HFF-Myc (cell line): ENCODE measurements at regions not wholly inside any gene's neighbourhood (a gene's known extent, or its start where the extent isn't known, plus 50 kb on each side); places are given as distances from the start of the nearest gene placed in this dataset.
"Not testable (repeated sequence)": the region's sequence is repeated elsewhere in the genome, so short reads cannot be mapped to it uniquely, and the experiment has no call there.

Source experiments
- DNase-seq: peaks from one replicate; pipeline ENCODE4 v3.0.0-alpha.2; 2011; ENCODE audit warnings: low read depth; ENCODE audit errors: extremely low read depth
- H3K4me3 ChIP-seq: replicated peaks from 2 replicates; pipeline ENCODE4 v1.5.1; 2011; ENCODE audit warnings: low read depth, mild to moderate bottlenecking, control low read depth, low read length
- CTCF ChIP-seq: IDR thresholded peaks from 2 replicates; pipeline ENCODE4 v1.5.1; 2012; ENCODE audit warnings: mild to moderate bottlenecking, low read depth, low read length, control low read depth; ENCODE audit errors: missing control alignments

- TF ChIP-seq CTCF, result no peak
- no peak for DNase-seq
- H3K4me3 ChIP-seq, result no peak overlapping the region
Observed at GRCh38 chr1:182331387-182331786, 60.2 kb downstream of the GLUL start.

- no peak overlapping the region for H3K4me3 ChIP-seq
- DNase-seq, result no peak
Observed at GRCh38 chr1:182330303-182330702, 61.3 kb downstream of the GLUL start.

GRCh38 chr1:182329471-182329870 lies 62.1 kb downstream of the GLUL start:
- no peak for DNase-seq
- TF ChIP-seq CTCF, result no peak
- no peak overlapping the region for H3K4me3 ChIP-seq

More at GRCh38 chr1:182330303-182330702, 61.3 kb downstream of the GLUL start:
- TF ChIP-seq CTCF, result no peak

- no peak for TF ChIP-seq CTCF
Observed at GRCh38 chr1:182328591-182328990, 63.0 kb downstream of the GLUL start.

GRCh38 chr1:182325339-182325738 lies 66.3 kb downstream of the GLUL start:
- DNase-seq, result no peak
- no peak for TF ChIP-seq CTCF

More at GRCh38 chr1:182328591-182328990, 63.0 kb downstream of the GLUL start:
- no peak for DNase-seq
- no peak overlapping the region for H3K4me3 ChIP-seq

GRCh38 chr1:182321532-182321931 lies 70.1 kb downstream of the GLUL start:
- DNase-seq, H3K4me3 ChIP-seq: not testable (repeated sequence)

More at GRCh38 chr1:182325339-182325738, 66.3 kb downstream of the GLUL start:
- no peak overlapping the region for H3K4me3 ChIP-seq

- DNase-seq, result no peak
- H3K4me3 ChIP-seq, result no peak overlapping the region
- TF ChIP-seq CTCF, result no peak
Observed at GRCh38 chr1:182317611-182318161, 73.9 kb downstream of the GLUL start.

- H3K4me3 ChIP-seq, DNase-seq: not testable (repeated sequence)
Observed at GRCh38 chr1:182316454-182316853, 75.1 kb downstream of the GLUL start.
